ENCODE measurements at regions not wholly inside any gene's neighbourhood (a gene's known extent, or its start where the extent isn't known, plus 50 kb on each side); places are given as distances from the start of the nearest gene placed in this dataset.
A peak's percentile ranks its signal among the peaks of the same experiment; 100 is the strongest.

- no peak overlapping the region for H3K4me3 ChIP-seq (ENCODE audit: low read depth, low read length, poor library complexity, severe bottlenecking)
- H3K27ac ChIP-seq (ENCODE audit: low read depth, low read length, poor library complexity, severe bottlenecking) = no peak overlapping the region
- no TSS peak for BruUV-seq (replicated peaks)
- H3K4me1 ChIP-seq (ENCODE audit: insufficient read depth, low read length, poor library complexity, severe bottlenecking) = no peaks in the 10 kb centered on the region
- TF ChIP-seq CTCF (conservative IDR thresholded peaks at IDR 0.05; ENCODE audit: low read depth, low read length) = no peak
- TF ChIP-seq EZH2 (IDR thresholded peaks at IDR 0.05; ENCODE audit: borderline replicate concordance, low read depth, low read length, poor library complexity, severe bottlenecking) = no peak
- no peaks in the 10 kb centered on the region for H3K9me3 ChIP-seq (ENCODE audit: low read depth, low read length, poor library complexity, severe bottlenecking)
- intact Hi-C loops (cut with micrococcal nuclease; ENCODE audit: unreplicated experiment) = no loop called here
- no peaks in the 10 kb centered on the region for H3K27me3 ChIP-seq (replicated peaks; ENCODE audit: insufficient read depth, low read depth, low read length, poor library complexity)
- DNase-seq (ENCODE audit: low spot score) = no peak
- ChIA-PET POLR2A (ENCODE audit: low non-redundant PET) (interaction anchor here (0.6 kb wide), 1 partner anchor 167 kb away, joined by 3 read pairs; no protein-coding TSS in a partner anchor), CTCF (no interaction called here)
- H3K36me3 ChIP-seq (ENCODE audit: insufficient read depth, low read length, poor library complexity, severe bottlenecking) = no peaks in the 10 kb centered on the region
Measured at GRCh38 chr22:27397036-27397953, 404.3 kb downstream of the MN1 start.

- H3K27me3 ChIP-seq (replicated peaks; ENCODE audit: insufficient read depth, low read depth, low read length, poor library complexity) = no peaks in the 10 kb centered on the region
- H3K4me1 ChIP-seq (ENCODE audit: insufficient read depth, low read length, poor library complexity, severe bottlenecking) = no peaks in the 10 kb centered on the region
- TF ChIP-seq CTCF (conservative IDR thresholded peaks at IDR 0.05; ENCODE audit: low read depth, low read length) (no peak), EZH2 (IDR thresholded peaks at IDR 0.05; ENCODE audit: borderline replicate concordance, low read depth, low read length, poor library complexity, severe bottlenecking) (no peak)
- no peaks in the 10 kb centered on the region for H3K9me3 ChIP-seq (ENCODE audit: low read depth, low read length, poor library complexity, severe bottlenecking)
- BruUV-seq (replicated peaks) = no TSS peak
- H3K36me3 ChIP-seq (ENCODE audit: insufficient read depth, low read length, poor library complexity, severe bottlenecking) = no peaks in the 10 kb centered on the region
- intact Hi-C loops (cut with micrococcal nuclease; ENCODE audit: unreplicated experiment) = no loop called here
- DNase-seq (ENCODE audit: low spot score) = no peak
- no peak overlapping the region for H3K27ac ChIP-seq (ENCODE audit: low read depth, low read length, poor library complexity, severe bottlenecking)
- H3K4me3 ChIP-seq (ENCODE audit: low read depth, low read length, poor library complexity, severe bottlenecking) = no peak overlapping the region
- CTCF ChIA-PET = no interaction called here
- POLR2A ChIA-PET (ENCODE audit: low non-redundant PET) = no interaction called here
Measured at GRCh38 chr22:27397954-27398342, 403.6 kb downstream of the MN1 start.

GRCh38 chr22:27399161-27399560 is 402.4 kb downstream of the MN1 start:
- peak; percentile 35 for DNase-seq (ENCODE audit: low spot score)
- Histone ChIP-seq H3K27me3 (replicated peaks; ENCODE audit: insufficient read depth, low read depth, low read length, poor library complexity) (no peaks in the 10 kb centered on the region), H3K4me3 (ENCODE audit: low read depth, low read length, poor library complexity, severe bottlenecking) (no peak overlapping the region), H3K4me1 (ENCODE audit: insufficient read depth, low read length, poor library complexity, severe bottlenecking) (no peaks in the 10 kb centered on the region), H3K27ac (ENCODE audit: low read depth, low read length, poor library complexity, severe bottlenecking) (no peak overlapping the region), H3K36me3 (ENCODE audit: insufficient read depth, low read length, poor library complexity, severe bottlenecking) (no peaks in the 10 kb centered on the region), H3K9me3 (ENCODE audit: low read depth, low read length, poor library complexity, severe bottlenecking) (no peaks in the 10 kb centered on the region)
- TF ChIP-seq EZH2 (IDR thresholded peaks at IDR 0.05; ENCODE audit: borderline replicate concordance, low read depth, low read length, poor library complexity, severe bottlenecking) (no peak), CTCF (conservative IDR thresholded peaks at IDR 0.05; ENCODE audit: low read depth, low read length) (no peak)
- CTCF ChIA-PET = no interaction called here
- intact Hi-C loops (cut with micrococcal nuclease; ENCODE audit: unreplicated experiment) = no loop called here
- POLR2A ChIA-PET (ENCODE audit: low non-redundant PET) = no interaction called here
- BruUV-seq (replicated peaks) = no TSS peak

Data from A673 (cell line).